Adrenal gland (tissue), 5 donors: ENCODE measurements at regions not wholly inside any gene's neighbourhood (a gene's known extent, or its start where the extent isn't known, plus 50 kb on each side); places are given as distances from the start of the nearest gene placed in this dataset.

Source experiments
- CTCF ChIP-seq, 6 experiments: fragments of 450-650 bp in 4 of 6; fragments of 200-600 bp in 2 of 6; sonication (generic) in 1 of 6; IDR thresholded peaks; 1 replicate in 5 of 6; 2 replicates in 1 of 6; pipeline versions ENCODE4 v1.5.1 to v1.8.0; 2016 to 2021; ENCODE audit warnings: antibody characterized with exemption in 6 of 6, mild to moderate bottlenecking in 2 of 6, moderate library complexity in 1 of 6
- POLR2A ChIP-seq, 2 donors: fragments of 450-650 bp; IDR thresholded peaks; one replicate each; pipeline ENCODE4 v1.6.1; 2017; ENCODE audit warnings: antibody characterized with exemption in 2 of 2, mild to moderate bottlenecking in 2 of 2, moderate library complexity in 1 of 2
- donor health status: DM: no; HTN: no; CAD: no.

DNA sequence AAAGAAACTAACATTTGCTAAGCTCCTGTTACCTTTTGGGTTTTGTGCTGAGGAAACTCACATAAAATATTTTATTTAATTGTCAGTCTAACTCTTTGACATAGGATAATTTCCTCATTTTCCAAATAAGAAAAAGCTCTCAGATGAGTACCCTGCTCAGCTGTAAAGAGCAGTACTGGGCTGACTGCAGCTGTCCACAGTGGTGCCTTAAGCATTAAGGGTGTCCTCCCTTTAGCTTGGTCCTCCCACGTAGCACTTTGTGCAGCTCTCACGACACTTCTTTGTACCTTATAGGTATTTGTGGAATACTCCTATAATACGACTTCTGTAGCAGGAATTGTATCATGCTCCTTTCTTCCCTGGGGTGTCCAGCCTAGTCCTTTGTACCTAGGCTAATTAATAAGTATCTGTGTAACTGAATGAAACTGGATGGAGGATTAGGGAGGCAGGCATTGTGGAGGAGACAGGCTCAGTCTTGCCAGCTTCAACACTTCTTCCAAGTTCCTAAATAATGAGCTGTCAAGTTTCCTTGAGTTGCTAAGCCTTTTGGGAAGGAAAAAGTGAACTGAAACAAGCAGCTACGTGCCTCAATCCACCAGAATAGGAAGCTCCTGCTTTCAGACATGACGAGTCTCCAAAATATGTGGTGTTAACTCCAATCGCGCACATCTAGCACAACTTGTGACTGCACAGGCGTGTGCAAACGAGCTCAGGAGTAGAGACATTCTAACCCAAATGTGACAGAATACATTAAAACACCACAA lies 123.0 kb downstream of the SLC38A4 start:
- TF ChIP-seq CTCF (IDR thresholded peaks at IDR 0.05) (no peak), POLR2A (IDR thresholded peaks at IDR 0.05) (no peak)
